Neuron (in vitro differentiated cells): ENCODE measurements at regions not wholly inside any gene's neighbourhood (a gene's known extent, or its start where the extent isn't known, plus 50 kb on each side); places are given as distances from the start of the nearest gene placed in this dataset.

Source experiments
- H2AFZ ChIP-seq: one replicate; pipeline ENCODE4 v1.6.1; 2013; ENCODE audit warnings: low read depth, mild to moderate bottlenecking, inconsistent platforms, low read length, moderate library complexity
- H3K27me3 ChIP-seq: one replicate; pipeline ENCODE4 v1.6.1; 2013; ENCODE audit warnings: low read length; ENCODE audit not compliant: insufficient read depth
- H3K36me3 ChIP-seq: one replicate; pipeline ENCODE4 v1.6.1; 2013; ENCODE audit warnings: low read length; ENCODE audit not compliant: insufficient read depth
- H3K4me1 ChIP-seq: one replicate; pipeline ENCODE4 v1.6.1; 2013; ENCODE audit warnings: low read length; ENCODE audit not compliant: insufficient read depth
- H3K4me3 ChIP-seq: 2 replicates; pipeline ENCODE4 v1.5.1; 2013; ENCODE audit warnings: mild to moderate bottlenecking, low read length, moderate library complexity
- H3K9me3 ChIP-seq: one replicate; pipeline ENCODE4 v1.6.1; 2013; ENCODE audit warnings: low read length

GRCh38 chr2:65504814-65505697, 72.7 kb upstream of the SPRED2 start:
- no peaks in the 10 kb centered on the region for H3K27me3 ChIP-seq
- no peak overlapping the region for H2AFZ ChIP-seq
- no peaks in the 10 kb centered on the region for H3K9me3 ChIP-seq

GRCh38 chr2:65504201-65504600, 71.8 kb upstream of the SPRED2 start:
- no peaks in the 10 kb centered on the region for H3K9me3 ChIP-seq
- no peak overlapping the region for H2AFZ ChIP-seq
- H3K4me1 ChIP-seq, result no peaks in the 10 kb centered on the region
- no peak overlapping the region for H3K4me3 ChIP-seq
- no peaks in the 10 kb centered on the region for H3K27me3 ChIP-seq
- no peaks in the 10 kb centered on the region for H3K36me3 ChIP-seq

More at GRCh38 chr2:65504814-65505697, 72.7 kb upstream of the SPRED2 start:
- H3K4me3 ChIP-seq, result no peak overlapping the region
- no peaks in the 10 kb centered on the region for H3K36me3 ChIP-seq
- H3K4me1 ChIP-seq, result no peaks in the 10 kb centered on the region

- no peak overlapping the region for H3K4me3 ChIP-seq
- no peaks in the 10 kb centered on the region for H3K36me3 ChIP-seq
- no peaks in the 10 kb centered on the region for H3K4me1 ChIP-seq
- H3K9me3 ChIP-seq, result no peaks in the 10 kb centered on the region
- no peaks in the 10 kb centered on the region for H3K27me3 ChIP-seq
- H2AFZ ChIP-seq, result no peak overlapping the region
These were observed 71.3 kb upstream of the SPRED2 start for GRCh38 chr2:65503746-65504145.

GRCh38 chr2:65501836-65502235, 69.4 kb upstream of the SPRED2 start:
- Histone ChIP-seq H3K9me3 (no peaks in the 10 kb centered on the region), H3K4me1 (no peaks in the 10 kb centered on the region), H3K36me3 (no peaks in the 10 kb centered on the region), H3K4me3 (no peak overlapping the region), H2AFZ (no peak overlapping the region), H3K27me3 (no peaks in the 10 kb centered on the region)

- H3K4me1 ChIP-seq, result no peaks in the 10 kb centered on the region
- H3K27me3 ChIP-seq, result no peaks in the 10 kb centered on the region
- no peaks in the 10 kb centered on the region for H3K9me3 ChIP-seq
These were observed 68.7 kb upstream of the SPRED2 start for GRCh38 chr2:65501074-65501473.

GRCh38 chr2:65500310-65501040, 68.1 kb upstream of the SPRED2 start:
- H2AFZ ChIP-seq, result no peak overlapping the region
- no peak overlapping the region for H3K4me3 ChIP-seq
- H3K27me3 ChIP-seq, result no peaks in the 10 kb centered on the region
- no peaks in the 10 kb centered on the region for H3K4me1 ChIP-seq
- no peaks in the 10 kb centered on the region for H3K9me3 ChIP-seq
- no peaks in the 10 kb centered on the region for H3K36me3 ChIP-seq

More at GRCh38 chr2:65501074-65501473, 68.7 kb upstream of the SPRED2 start:
- Histone ChIP-seq H3K4me3 (no peak overlapping the region), H2AFZ (no peak overlapping the region), H3K36me3 (no peaks in the 10 kb centered on the region)

GRCh38 chr2:65499216-65499615, 66.8 kb upstream of the SPRED2 start:
- Histone ChIP-seq H3K36me3 (no peaks in the 10 kb centered on the region), H3K9me3 (no peaks in the 10 kb centered on the region), H3K27me3 (no peaks in the 10 kb centered on the region), H3K4me1 (no peaks in the 10 kb centered on the region), H3K4me3 (no peak overlapping the region), H2AFZ (no peak overlapping the region)

GRCh38 chr2:65498396-65498795, 66.0 kb upstream of the SPRED2 start:
- Histone ChIP-seq H3K4me1 (no peaks in the 10 kb centered on the region), H3K27me3 (no peaks in the 10 kb centered on the region), H2AFZ (no peak overlapping the region), H3K36me3 (no peaks in the 10 kb centered on the region), H3K4me3 (no peak overlapping the region), H3K9me3 (no peaks in the 10 kb centered on the region)

GRCh38 chr2:65495251-65495877, 63.0 kb upstream of the SPRED2 start:
- no peak overlapping the region for H2AFZ ChIP-seq
- no peaks in the 10 kb centered on the region for H3K4me1 ChIP-seq
- no peaks in the 10 kb centered on the region for H3K27me3 ChIP-seq

GRCh38 chr2:65494078-65494477, 61.7 kb upstream of the SPRED2 start:
- Histone ChIP-seq H2AFZ (no peak overlapping the region), H3K27me3 (no peaks in the 10 kb centered on the region), H3K9me3 (peaks cover 2% of the 10 kb centered on the region), H3K4me1 (no peaks in the 10 kb centered on the region), H3K4me3 (no peak overlapping the region), H3K36me3 (no peaks in the 10 kb centered on the region)

More at GRCh38 chr2:65495251-65495877, 63.0 kb upstream of the SPRED2 start:
- Histone ChIP-seq H3K36me3 (no peaks in the 10 kb centered on the region), H3K9me3 (no peaks in the 10 kb centered on the region), H3K4me3 (no peak overlapping the region)

GRCh38 chr2:65491381-65491905, 59.0 kb upstream of the SPRED2 start:
- Histone ChIP-seq H3K9me3 (peaks cover 13% of the 10 kb centered on the region), H3K36me3 (no peaks in the 10 kb centered on the region), H3K4me1 (no peaks in the 10 kb centered on the region), H3K27me3 (no peaks in the 10 kb centered on the region), H2AFZ (no peak overlapping the region), H3K4me3 (no peak overlapping the region)

GRCh38 chr2:65490222-65490621, 57.8 kb upstream of the SPRED2 start:
- H3K27me3 ChIP-seq, result no peaks in the 10 kb centered on the region
- H3K9me3 ChIP-seq, result peaks cover 17% of the 10 kb centered on the region
- H3K4me3 ChIP-seq, result no peak overlapping the region
- H3K4me1 ChIP-seq, result no peaks in the 10 kb centered on the region
- H3K36me3 ChIP-seq, result no peaks in the 10 kb centered on the region
- no peak overlapping the region for H2AFZ ChIP-seq

GRCh38 chr2:65489269-65489668, 56.9 kb upstream of the SPRED2 start:
- Histone ChIP-seq H3K9me3 (peaks cover 17% of the 10 kb centered on the region), H2AFZ (no peak overlapping the region), H3K4me1 (no peaks in the 10 kb centered on the region), H3K36me3 (no peaks in the 10 kb centered on the region), H3K4me3 (no peak overlapping the region), H3K27me3 (no peaks in the 10 kb centered on the region)
